Astrocyte of the spinal cord (primary cell): ENCODE measurements at regions not wholly inside any gene's neighbourhood (a gene's known extent, or its start where the extent isn't known, plus 50 kb on each side); places are given as distances from the start of the nearest gene placed in this dataset.

Experiments
- DNase-seq: peaks from one replicate; pipeline ENCODE4 v3.0.0; 2011; ENCODE audit warnings: low read depth, low spot score
- H3K4me3 ChIP-seq: 2 replicates; pipeline ENCODE4 v1.5.1; 2011; ENCODE audit warnings: low read depth, mild to moderate bottlenecking, low read length, moderate library complexity
- CTCF ChIP-seq: IDR thresholded peaks from 2 replicates; pipeline ENCODE4 v1.5.1; 2012; ENCODE audit warnings: low read depth, mild to moderate bottlenecking, low read length, inconsistent platforms
- in situ Hi-C: cut with HindIII; loops from 2 replicates; pipeline ENCODE4 v1.10.0; 2017; ENCODE audit warnings: low sequenced_read_pairs

GRCh38 chr10:42979181-42979580 is 97.7 kb upstream of the RET start:
- no peak overlapping the region for H3K4me3 ChIP-seq
- no peak for DNase-seq
- in situ Hi-C loops = no loop called here
- no peak for TF ChIP-seq CTCF

- H3K4me3 ChIP-seq = no peak overlapping the region
- no peak for DNase-seq
- in situ Hi-C loops = no loop called here
- no peak for TF ChIP-seq CTCF
These were observed 97.0 kb upstream of the RET start for GRCh38 chr10:42979721-42980467.

- in situ Hi-C loops = no loop called here
- no peak overlapping the region for H3K4me3 ChIP-seq
- no peak for DNase-seq
- no peak for TF ChIP-seq CTCF
These were observed 96.1 kb upstream of the RET start for GRCh38 chr10:42980553-42981357.

- no peak overlapping the region for H3K4me3 ChIP-seq
- DNase-seq = no peak
- TF ChIP-seq CTCF = no peak
- in situ Hi-C loops = no loop called here
These were observed 95.3 kb upstream of the RET start for GRCh38 chr10:42981358-42982236.

GRCh38 chr10:42982891-42983506 is 93.9 kb upstream of the RET start:
- in situ Hi-C loops = no loop called here
- no peak for TF ChIP-seq CTCF
- H3K4me3 ChIP-seq = no peak overlapping the region
- DNase-seq = no peak

GRCh38 chr10:42983591-42983990 is 93.3 kb upstream of the RET start:
- no peak overlapping the region for H3K4me3 ChIP-seq
- in situ Hi-C loops = no loop called here
- DNase-seq = no peak
- TF ChIP-seq CTCF = no peak
